ENCODE measurements at regions not wholly inside any gene's neighbourhood (a gene's known extent, or its start where the extent isn't known, plus 50 kb on each side); places are given as distances from the start of the nearest gene placed in this dataset.

DNA sequence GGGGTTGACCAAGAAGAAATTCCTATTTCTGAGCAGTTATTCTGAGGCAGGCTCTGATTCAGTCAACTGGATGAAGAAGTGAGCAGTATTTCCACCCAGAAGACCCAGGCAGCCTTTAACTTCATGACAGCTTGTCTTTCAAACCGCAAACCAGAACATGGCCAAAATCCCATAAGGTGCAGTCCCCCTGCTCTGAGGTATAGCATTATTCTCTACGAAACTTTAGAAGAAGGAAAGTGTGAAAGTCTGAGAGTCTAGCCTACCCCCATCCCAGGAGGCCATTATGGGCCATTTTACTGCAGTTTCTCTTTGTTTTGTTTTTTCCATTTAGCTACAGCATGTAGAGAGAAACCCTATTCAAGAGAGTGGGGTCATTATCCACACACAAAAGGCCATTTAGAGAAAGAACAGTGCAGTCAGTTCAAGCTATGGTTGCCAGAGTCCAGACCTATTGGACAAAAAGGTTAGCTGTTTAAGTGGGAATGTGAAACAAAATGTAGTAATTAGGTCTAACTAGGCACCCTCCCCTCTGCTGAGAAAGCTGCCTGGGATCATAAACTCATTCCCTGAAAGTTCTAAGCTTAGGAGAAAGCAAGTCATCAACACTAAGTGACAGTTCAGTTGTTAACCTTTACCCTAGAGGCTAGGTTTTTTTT lies 52.1 kb upstream of the RASGEF1B start:
- no peaks in the 10 kb centered on the region for H3K9me3 Mint-ChIP-seq (ENCODE audit: low read depth)
- no peak for DNase-seq (ENCODE audit: low spot score, unreplicated experiment)
- H3K36me3 Mint-ChIP-seq (ENCODE audit: insufficient read depth): no peaks in the 10 kb centered on the region
- peaks cover 6% of the 10 kb centered on the region for H3K4me1 Mint-ChIP-seq (ENCODE audit: low read depth)
- TF ChIP-seq, protein P1, sequence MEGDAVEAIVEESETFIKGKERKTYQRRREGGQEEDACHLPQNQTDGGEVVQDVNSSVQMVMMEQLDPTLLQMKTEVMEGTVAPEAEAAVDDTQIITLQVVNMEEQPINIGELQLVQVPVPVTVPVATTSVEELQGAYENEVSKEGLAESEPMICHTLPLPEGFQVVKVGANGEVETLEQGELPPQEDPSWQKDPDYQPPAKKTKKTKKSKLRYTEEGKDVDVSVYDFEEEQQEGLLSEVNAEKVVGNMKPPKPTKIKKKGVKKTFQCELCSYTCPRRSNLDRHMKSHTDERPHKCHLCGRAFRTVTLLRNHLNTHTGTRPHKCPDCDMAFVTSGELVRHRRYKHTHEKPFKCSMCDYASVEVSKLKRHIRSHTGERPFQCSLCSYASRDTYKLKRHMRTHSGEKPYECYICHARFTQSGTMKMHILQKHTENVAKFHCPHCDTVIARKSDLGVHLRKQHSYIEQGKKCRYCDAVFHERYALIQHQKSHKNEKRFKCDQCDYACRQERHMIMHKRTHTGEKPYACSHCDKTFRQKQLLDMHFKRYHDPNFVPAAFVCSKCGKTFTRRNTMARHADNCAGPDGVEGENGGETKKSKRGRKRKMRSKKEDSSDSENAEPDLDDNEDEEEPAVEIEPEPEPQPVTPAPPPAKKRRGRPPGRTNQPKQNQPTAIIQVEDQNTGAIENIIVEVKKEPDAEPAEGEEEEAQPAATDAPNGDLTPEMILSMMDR (IDR thresholded peaks at IDR 0.05; ENCODE audit: unreplicated experiment): no peak
- peaks cover 3% of the 10 kb centered on the region for H3K27me3 Mint-ChIP-seq
- no peak overlapping the region for H3K4me3 Mint-ChIP-seq (ENCODE audit: low read depth)
- H3K27ac Mint-ChIP-seq: no peak overlapping the region

DNA sequence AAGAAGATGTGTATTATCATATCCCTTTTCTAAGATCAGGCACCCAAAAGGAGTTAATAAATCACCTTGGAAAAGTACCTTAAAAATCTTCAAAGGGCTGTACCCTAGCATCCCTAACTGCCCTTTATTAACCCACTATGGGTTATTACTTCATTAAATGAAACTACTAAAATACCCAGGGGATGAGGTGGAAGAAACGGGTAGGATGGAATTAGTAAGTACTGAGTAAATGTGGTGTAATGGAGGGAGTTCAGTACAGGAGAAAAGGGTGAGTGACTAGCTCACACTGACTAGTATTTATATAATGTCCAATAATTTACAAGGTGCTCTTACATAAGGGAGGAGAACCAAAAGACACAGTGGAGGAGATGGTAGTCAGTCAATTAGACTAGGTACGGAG lies 51.0 kb upstream of the RASGEF1B start:
- peaks cover 10% of the 10 kb centered on the region for H3K4me1 Mint-ChIP-seq (ENCODE audit: low read depth)
- H3K27me3 Mint-ChIP-seq: peaks cover 3% of the 10 kb centered on the region
- H3K27ac Mint-ChIP-seq: no peak overlapping the region
- TF ChIP-seq, protein P1 (IDR thresholded peaks at IDR 0.05; ENCODE audit: unreplicated experiment): no peak
- DNase-seq (ENCODE audit: low spot score, unreplicated experiment): no peak
- H3K9me3 Mint-ChIP-seq (ENCODE audit: low read depth): no peaks in the 10 kb centered on the region
- H3K36me3 Mint-ChIP-seq (ENCODE audit: insufficient read depth): no peaks in the 10 kb centered on the region
- H3K4me3 Mint-ChIP-seq (ENCODE audit: low read depth): no peak overlapping the region

DNA sequence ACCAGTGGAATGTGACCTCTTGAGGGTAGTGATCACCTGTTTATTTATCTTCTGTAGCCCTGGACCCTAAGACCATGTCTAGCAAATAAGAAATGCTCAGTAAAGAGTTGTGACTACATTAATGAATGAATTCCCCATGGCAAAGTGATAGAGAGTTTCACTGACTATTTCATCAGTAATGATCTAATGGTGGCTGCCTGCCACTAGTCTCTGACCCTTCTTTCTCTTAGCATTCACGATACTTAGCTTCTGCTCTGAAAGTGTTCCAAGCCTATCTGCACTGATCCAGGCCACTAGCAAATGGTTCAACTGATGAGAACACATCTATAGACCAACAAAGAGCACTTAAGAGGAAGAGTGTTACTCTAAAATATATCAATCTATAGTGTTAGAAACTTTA lies 50.0 kb upstream of the RASGEF1B start:
- TF ChIP-seq, protein P1 (IDR thresholded peaks at IDR 0.05; ENCODE audit: unreplicated experiment): no peak
- Mint-ChIP-seq H3K27ac (no peak overlapping the region), H3K4me3 (ENCODE audit: low read depth) (no peak overlapping the region), H3K36me3 (ENCODE audit: insufficient read depth) (no peaks in the 10 kb centered on the region), H3K4me1 (ENCODE audit: low read depth) (peaks cover 10% of the 10 kb centered on the region), H3K9me3 (ENCODE audit: low read depth) (peaks cover 4% of the 10 kb centered on the region), H3K27me3 (peaks cover 3% of the 10 kb centered on the region)
- DNase-seq (ENCODE audit: low spot score, unreplicated experiment): no peak
